ENCODE measurements at regions not wholly inside any gene's neighbourhood (a gene's known extent, or its start where the extent isn't known, plus 50 kb on each side); places are given as distances from the start of the nearest gene placed in this dataset.

DNA sequence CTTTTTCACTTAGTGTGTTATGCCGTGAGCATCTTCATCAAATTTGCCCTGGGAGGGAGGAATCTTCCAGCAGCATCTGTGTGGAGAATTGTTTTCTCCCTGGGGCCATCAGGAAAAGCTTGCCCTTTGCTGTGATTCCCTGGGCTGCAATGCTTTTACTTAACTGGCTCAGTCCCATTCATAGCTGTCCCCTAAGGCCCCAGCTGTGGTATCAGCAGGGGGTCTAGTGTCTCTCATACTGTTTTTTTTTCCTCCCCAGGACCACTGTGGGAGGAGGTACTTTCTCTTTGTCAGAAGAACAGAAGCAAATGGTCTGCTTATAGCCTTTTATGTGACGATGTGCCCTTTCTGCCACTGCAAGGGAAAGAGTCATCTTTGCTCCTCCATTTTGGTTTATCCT, 176.8 kb upstream of the CELF4 start:
- Histone ChIP-seq H3K4me3 (replicated peaks; ENCODE audit: low read depth, low read length) (no peak overlapping the region), H3K27me3 (replicated peaks; ENCODE audit: control insufficient read depth, insufficient read depth, low read length) (no peaks in the 10 kb centered on the region), H3K36me3 (ENCODE audit: control insufficient read depth, insufficient read depth, low read length) (no peaks in the 10 kb centered on the region)
- DNase-seq (ENCODE audit: extremely low read depth, insufficient read length) = no peak
- TF ChIP-seq, protein P1, sequence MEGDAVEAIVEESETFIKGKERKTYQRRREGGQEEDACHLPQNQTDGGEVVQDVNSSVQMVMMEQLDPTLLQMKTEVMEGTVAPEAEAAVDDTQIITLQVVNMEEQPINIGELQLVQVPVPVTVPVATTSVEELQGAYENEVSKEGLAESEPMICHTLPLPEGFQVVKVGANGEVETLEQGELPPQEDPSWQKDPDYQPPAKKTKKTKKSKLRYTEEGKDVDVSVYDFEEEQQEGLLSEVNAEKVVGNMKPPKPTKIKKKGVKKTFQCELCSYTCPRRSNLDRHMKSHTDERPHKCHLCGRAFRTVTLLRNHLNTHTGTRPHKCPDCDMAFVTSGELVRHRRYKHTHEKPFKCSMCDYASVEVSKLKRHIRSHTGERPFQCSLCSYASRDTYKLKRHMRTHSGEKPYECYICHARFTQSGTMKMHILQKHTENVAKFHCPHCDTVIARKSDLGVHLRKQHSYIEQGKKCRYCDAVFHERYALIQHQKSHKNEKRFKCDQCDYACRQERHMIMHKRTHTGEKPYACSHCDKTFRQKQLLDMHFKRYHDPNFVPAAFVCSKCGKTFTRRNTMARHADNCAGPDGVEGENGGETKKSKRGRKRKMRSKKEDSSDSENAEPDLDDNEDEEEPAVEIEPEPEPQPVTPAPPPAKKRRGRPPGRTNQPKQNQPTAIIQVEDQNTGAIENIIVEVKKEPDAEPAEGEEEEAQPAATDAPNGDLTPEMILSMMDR (IDR thresholded peaks at IDR 0.05; ENCODE audit: insufficient read depth, low read length, poor library complexity, severe bottlenecking) = no peak

DNA sequence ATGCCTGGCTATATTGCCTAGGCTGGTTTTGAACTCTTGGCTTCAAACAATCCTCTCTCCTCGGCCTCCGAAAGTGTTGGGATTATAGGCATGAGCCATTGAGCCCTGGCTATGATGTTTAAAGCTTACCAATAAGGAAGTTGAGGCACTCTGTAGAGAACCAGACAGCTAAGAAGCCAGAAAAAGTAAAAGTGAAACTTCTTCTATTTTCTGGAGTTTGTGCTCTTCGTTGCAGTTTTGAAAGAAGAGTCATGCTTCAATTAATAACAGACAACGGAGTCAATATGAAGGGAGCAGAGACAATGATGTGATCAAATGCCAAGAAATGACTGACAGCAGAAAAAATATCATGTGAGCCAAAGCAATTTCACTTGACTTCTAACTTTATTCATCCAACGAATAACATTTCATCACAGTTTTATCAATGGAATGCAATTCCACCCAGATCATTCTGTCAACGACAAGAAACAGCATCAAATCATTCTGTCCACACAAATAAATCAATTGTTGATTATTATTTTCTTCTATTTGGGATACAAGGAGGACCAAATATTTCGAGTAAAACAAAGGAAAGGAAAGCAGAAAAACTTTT, 175.5 kb upstream of the CELF4 start:
- no peak for DNase-seq (ENCODE audit: extremely low read depth, insufficient read length)
- TF ChIP-seq, protein P1 (IDR thresholded peaks at IDR 0.05; ENCODE audit: insufficient read depth, low read length, poor library complexity, severe bottlenecking) = no peak
- Histone ChIP-seq H3K27me3 (replicated peaks; ENCODE audit: control insufficient read depth, insufficient read depth, low read length) (no peaks in the 10 kb centered on the region), H3K36me3 (ENCODE audit: control insufficient read depth, insufficient read depth, low read length) (no peaks in the 10 kb centered on the region), H3K4me3 (replicated peaks; ENCODE audit: low read depth, low read length) (no peak overlapping the region)

DNA sequence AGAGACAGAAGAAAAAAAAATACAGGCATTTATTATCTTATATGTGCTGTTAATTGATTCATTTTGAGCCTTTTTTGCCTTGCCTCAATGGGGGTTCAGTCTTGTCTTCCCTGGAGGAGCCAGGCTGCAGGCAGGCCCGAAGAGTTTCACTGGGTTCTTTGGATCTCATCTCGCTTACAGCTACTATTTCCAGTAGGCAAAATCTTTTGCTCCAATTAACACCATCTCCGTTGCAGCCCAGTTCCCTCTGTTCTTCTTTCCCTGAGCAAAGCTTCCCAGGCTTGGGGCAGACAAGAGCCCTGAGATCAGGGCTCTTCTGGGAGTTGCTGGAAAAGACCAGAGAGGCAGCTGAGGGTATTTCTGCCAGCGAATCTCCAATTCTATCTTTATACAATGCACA, 168.8 kb upstream of the CELF4 start:
- DNase-seq (ENCODE audit: extremely low read depth, insufficient read length) = no peak
- Histone ChIP-seq H3K4me3 (replicated peaks; ENCODE audit: low read depth, low read length) (no peak overlapping the region), H3K27me3 (replicated peaks; ENCODE audit: control insufficient read depth, insufficient read depth, low read length) (no peaks in the 10 kb centered on the region), H3K36me3 (ENCODE audit: control insufficient read depth, insufficient read depth, low read length) (no peaks in the 10 kb centered on the region)
- TF ChIP-seq, protein P1 (IDR thresholded peaks at IDR 0.05; ENCODE audit: insufficient read depth, low read length, poor library complexity, severe bottlenecking) = no peak

DNA sequence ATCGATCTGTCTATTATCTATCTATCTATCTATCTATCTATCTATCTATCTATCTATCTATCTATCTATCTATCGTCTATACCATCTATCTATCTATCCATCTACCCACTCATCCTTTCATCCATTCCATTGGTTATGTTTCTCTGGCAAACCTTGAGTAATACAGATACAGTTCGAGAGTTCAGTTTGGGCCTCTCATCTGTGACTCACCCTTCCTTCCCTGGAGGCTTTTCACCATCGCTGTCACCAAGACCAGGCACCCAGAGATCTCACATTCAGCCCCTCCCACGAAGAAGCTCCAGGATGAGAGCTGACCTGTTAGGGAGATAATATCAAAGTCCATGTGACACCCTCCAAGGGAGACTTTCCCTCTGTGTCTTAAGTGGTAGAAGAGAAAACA, 164.1 kb upstream of the CELF4 start:
- Histone ChIP-seq H3K27me3 (replicated peaks; ENCODE audit: control insufficient read depth, insufficient read depth, low read length) (no peaks in the 10 kb centered on the region), H3K36me3 (ENCODE audit: control insufficient read depth, insufficient read depth, low read length) (no peaks in the 10 kb centered on the region), H3K4me3 (replicated peaks; ENCODE audit: low read depth, low read length) (no peak overlapping the region)
- TF ChIP-seq, protein P1 (IDR thresholded peaks at IDR 0.05; ENCODE audit: insufficient read depth, low read length, poor library complexity, severe bottlenecking) = no peak
- no peak for DNase-seq (ENCODE audit: extremely low read depth, insufficient read length)

DNA sequence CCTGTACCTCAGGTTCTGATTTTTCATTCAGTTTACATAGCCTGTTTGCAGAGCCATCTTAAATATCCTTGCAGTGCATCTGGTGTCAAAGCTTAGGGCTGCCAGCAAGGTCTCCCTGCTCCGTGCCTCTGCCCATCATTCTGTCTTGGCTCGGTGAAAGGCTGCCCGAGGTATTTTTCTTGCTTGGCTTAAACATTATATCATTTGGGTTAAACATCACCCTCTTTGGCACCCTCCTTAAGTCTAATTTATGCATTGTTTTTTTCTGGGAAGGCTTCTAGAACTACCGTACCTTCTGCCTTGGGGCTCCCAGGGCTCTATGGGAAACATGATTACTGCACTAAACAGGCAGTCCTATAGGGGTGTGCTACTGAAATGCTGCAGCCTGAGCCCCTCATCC, 158.6 kb upstream of the CELF4 start:
- no peak for DNase-seq (ENCODE audit: extremely low read depth, insufficient read length)
- no peaks in the 10 kb centered on the region for H3K27me3 ChIP-seq (replicated peaks; ENCODE audit: control insufficient read depth, insufficient read depth, low read length)
- no peaks in the 10 kb centered on the region for H3K36me3 ChIP-seq (ENCODE audit: control insufficient read depth, insufficient read depth, low read length)
- no peak overlapping the region for H3K4me3 ChIP-seq (replicated peaks; ENCODE audit: low read depth, low read length)
- TF ChIP-seq, protein P1 (IDR thresholded peaks at IDR 0.05; ENCODE audit: insufficient read depth, low read length, poor library complexity, severe bottlenecking) = no peak

All from GM06990 (cell line).